Astrocyte of the spinal cord (primary cell): ENCODE measurements at regions not wholly inside any gene's neighbourhood (a gene's known extent, or its start where the extent isn't known, plus 50 kb on each side); places are given as distances from the start of the nearest gene placed in this dataset.

ENCODE experiments used
- DNase-seq: peaks from one replicate; pipeline ENCODE4 v3.0.0; 2011; ENCODE audit warnings: low read depth, low spot score
- H3K4me3 ChIP-seq: 2 replicates; pipeline ENCODE4 v1.5.1; 2011; ENCODE audit warnings: low read depth, mild to moderate bottlenecking, low read length, moderate library complexity
- in situ Hi-C: cut with HindIII; loops from 2 replicates; pipeline ENCODE4 v1.10.0; 2017; ENCODE audit warnings: low sequenced_read_pairs
- TF ChIP-seq, protein P1 (sequence below): IDR thresholded peaks from 2 replicates; pipeline ENCODE4 v1.5.1; 2012; ENCODE audit warnings: low read depth, mild to moderate bottlenecking, low read length, inconsistent platforms

DNA sequence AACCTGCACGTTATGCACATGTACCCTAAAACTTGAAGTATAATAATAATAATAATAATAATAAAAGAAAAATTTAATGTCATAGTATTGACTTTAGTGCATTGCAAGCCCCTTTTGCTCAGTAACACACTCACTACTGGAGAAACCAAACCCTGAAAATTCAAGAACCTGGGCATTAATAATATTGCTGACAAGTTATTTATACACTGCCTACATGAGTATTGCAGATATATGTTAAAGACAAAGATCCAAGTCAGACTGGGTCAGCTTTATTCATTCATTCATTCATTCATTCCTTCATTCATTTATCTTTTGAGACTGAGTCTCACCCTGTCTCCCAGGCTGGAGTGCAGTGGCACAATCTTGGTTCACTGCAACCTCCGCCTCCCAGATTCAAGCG lies 1711.2 kb downstream of the TP53TG3F start:
- TF ChIP-seq, protein P1, sequence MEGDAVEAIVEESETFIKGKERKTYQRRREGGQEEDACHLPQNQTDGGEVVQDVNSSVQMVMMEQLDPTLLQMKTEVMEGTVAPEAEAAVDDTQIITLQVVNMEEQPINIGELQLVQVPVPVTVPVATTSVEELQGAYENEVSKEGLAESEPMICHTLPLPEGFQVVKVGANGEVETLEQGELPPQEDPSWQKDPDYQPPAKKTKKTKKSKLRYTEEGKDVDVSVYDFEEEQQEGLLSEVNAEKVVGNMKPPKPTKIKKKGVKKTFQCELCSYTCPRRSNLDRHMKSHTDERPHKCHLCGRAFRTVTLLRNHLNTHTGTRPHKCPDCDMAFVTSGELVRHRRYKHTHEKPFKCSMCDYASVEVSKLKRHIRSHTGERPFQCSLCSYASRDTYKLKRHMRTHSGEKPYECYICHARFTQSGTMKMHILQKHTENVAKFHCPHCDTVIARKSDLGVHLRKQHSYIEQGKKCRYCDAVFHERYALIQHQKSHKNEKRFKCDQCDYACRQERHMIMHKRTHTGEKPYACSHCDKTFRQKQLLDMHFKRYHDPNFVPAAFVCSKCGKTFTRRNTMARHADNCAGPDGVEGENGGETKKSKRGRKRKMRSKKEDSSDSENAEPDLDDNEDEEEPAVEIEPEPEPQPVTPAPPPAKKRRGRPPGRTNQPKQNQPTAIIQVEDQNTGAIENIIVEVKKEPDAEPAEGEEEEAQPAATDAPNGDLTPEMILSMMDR = no peak
- in situ Hi-C loops = no loop called here
- no peak for DNase-seq
- no peak overlapping the region for H3K4me3 ChIP-seq

DNA sequence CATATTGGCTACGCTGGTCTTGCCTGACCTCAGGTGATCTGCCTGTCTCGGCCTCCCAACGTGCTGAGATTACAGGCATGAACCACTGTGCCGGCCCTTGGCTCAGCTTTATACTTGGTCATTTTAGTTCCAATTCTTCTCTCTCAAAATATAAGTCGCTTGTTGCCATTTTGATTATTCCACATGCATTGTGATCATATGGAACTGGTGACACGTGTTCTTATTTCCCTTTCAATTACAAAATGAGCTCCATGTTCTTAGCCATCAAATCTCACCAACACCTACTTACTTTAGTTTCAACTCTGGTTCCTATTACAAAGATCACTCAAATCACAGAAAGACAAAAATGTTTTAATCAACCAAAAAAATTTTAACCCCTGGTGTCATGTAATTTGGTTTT lies 1711.7 kb downstream of the TP53TG3F start:
- H3K4me3 ChIP-seq = no peak overlapping the region
- TF ChIP-seq, protein P1 = no peak
- no peak for DNase-seq
- in situ Hi-C loops = no loop called here

DNA sequence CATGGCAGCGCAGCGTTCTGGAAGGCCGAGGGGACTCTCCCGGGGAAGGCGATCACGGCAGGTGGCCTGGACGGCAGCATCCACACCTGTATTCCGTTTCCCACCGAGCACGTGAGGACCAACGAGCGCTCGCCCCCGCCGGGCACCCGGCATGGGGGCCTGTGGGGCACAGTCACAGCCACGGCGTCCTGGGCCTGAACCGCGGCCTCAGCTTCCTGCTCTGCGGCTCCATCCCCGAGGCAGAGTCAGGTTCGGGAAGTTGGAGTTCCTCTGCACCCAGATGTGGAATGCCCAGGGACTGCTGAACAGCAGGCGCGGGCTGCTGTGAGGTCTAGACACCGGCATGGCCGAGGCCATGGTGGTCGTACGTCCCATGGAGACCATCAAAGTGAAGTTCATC lies 1713.9 kb downstream of the TP53TG3F start:
- no peak for DNase-seq
- TF ChIP-seq, protein P1 = no peak
- in situ Hi-C loops = no loop called here
- no peak overlapping the region for H3K4me3 ChIP-seq

DNA sequence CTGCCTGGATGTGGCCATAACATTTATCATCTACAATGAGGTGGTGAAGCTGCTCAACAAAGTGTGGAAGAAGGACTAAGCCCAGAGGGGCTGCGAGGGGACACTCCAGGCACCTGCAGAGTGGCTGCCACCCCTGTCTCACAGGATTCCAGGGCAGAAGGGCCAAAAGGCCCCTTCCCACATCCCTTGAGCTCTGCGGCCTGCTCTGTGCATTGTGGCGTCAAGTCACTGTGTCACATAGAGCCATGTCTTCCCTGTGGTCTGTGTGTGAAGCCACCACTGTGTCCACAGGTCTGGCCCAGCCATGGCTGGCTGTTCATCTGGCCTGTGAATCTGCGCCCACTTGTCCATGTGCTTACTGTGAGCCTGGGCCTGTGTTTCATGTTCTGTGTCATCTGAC lies 1714.6 kb downstream of the TP53TG3F start:
- no peak for DNase-seq
- in situ Hi-C loops = no loop called here
- TF ChIP-seq, protein P1 = no peak
- H3K4me3 ChIP-seq = no peak overlapping the region

DNA sequence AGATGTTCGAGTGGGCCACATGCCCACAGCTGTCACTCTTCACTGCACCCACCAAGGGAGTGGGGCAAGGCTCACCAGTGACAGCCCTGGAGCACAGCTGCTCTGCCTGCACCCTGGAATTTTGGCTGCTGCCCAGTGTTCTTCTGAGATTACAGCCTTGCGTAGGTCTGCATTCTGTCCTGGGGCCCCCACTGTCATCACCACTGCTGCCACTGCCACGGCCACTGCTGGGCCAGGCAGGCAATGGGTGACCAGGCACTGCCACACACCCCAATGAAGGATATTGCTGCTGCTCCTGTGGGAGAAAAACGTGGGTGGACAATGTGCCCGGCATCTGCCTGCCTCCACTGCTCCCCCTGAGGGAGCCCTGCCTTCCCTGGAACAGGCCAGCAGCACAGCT lies 1717.0 kb downstream of the TP53TG3F start:
- in situ Hi-C loops = no loop called here
- no peak overlapping the region for H3K4me3 ChIP-seq
- TF ChIP-seq, protein P1 = no peak
- DNase-seq = no peak

DNA sequence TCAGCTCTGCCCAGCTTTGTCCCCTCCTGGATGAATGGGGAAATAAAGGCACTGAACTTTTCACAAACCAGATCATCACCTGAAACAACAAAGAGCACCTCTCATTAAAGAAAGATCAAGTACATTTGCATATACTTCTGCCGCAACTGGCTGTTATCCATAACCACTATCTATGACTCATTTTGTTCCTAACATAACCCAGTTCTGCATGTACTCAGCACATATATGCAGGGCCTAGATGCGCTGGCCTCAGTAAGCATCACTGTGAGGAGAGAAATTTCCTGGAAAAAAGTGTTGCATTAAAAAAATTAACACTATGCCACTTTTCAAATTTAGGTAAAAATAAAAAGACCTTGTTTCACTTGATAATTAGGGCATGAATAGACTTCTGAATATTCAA lies 1718.4 kb downstream of the TP53TG3F start:
- TF ChIP-seq, protein P1 = no peak
- no peak overlapping the region for H3K4me3 ChIP-seq
- in situ Hi-C loops = no loop called here
- no peak for DNase-seq

DNA sequence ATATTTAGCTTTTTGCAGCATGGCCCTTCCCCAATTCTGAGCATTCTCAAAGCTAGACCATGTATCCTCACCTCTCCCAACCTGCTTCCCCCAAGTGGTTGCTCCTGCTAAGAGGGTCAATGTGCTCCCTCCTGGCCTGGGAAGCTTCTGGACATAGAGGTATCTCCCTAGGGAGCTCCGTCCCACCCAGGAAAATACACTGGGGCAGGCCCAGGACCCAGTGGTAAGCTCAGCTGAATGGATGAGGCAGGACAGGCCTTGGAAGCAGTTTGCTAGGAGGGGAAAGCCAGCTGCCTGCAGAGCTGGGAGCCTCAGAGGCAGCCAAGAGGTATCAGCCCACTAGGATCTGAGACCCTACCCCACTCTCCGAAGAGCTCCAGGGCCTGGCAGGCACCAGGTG lies 1721.6 kb downstream of the TP53TG3F start:
- no peak for DNase-seq
- in situ Hi-C loops = no loop called here
- TF ChIP-seq, protein P1 = no peak

More for the DNA sequence above, 1721.6 kb downstream of the TP53TG3F start:
- H3K4me3 ChIP-seq = no peak overlapping the region
